ENCODE measurements at regions not wholly inside any gene's neighbourhood (a gene's known extent, or its start where the extent isn't known, plus 50 kb on each side); places are given as distances from the start of the nearest gene placed in this dataset.

GRCh38 chr2:47297767-47298425 lies 71.2 kb upstream of the EPCAM start:
- Histone ChIP-seq H3K4me2 (ENCODE audit: low read length) (no peak overlapping the region), H3K79me2 (replicated peaks; ENCODE audit: insufficient read depth, low read length) (no peaks in the 10 kb centered on the region), H3F3A (ENCODE audit: insufficient read depth, low read length, poor library complexity, severe bottlenecking) (no peaks in the 10 kb centered on the region), H3K4me3 (ENCODE audit: low read length) (no peak overlapping the region), H3K9ac (ENCODE audit: low read length) (no peak overlapping the region), H3K27ac (ENCODE audit: low read length) (no peak overlapping the region), H4K20me1 (ENCODE audit: insufficient read depth) (no peaks in the 10 kb centered on the region), H3K9me3 (ENCODE audit: low read length) (no peaks in the 10 kb centered on the region), H2AFZ (ENCODE audit: low read depth, low read length) (no peak overlapping the region), H3K36me3 (ENCODE audit: insufficient read depth, low read length) (no peaks in the 10 kb centered on the region), H3K9me2 (ENCODE audit: insufficient read depth, low read length) (no peaks in the 10 kb centered on the region), H3K27me3 (ENCODE audit: insufficient read depth, low read depth, low read length) (no peaks in the 10 kb centered on the region)
- TF ChIP-seq EP300 (conservative IDR thresholded peaks at IDR 0.05; ENCODE audit: poor library complexity, severe bottlenecking) (no peak), RAD21 (conservative IDR thresholded peaks at IDR 0.05) (no peak), CTCF (IDR thresholded peaks at IDR 0.05; ENCODE audit: poor library complexity, severe bottlenecking) (no peak), TAF1 (IDR thresholded peaks at IDR 0.05; ENCODE audit: low read depth) (no peak), SMC3 (conservative IDR thresholded peaks at IDR 0.05; ENCODE audit: poor library complexity) (no peak), EZH2 (IDR thresholded peaks at IDR 0.05; ENCODE audit: borderline replicate concordance, insufficient read depth, low read length, poor library complexity, severe bottlenecking) (no peak), MXI1 (conservative IDR thresholded peaks at IDR 0.05; ENCODE audit: poor library complexity, severe bottlenecking) (no peak), POLR2AphosphoS5 (IDR thresholded peaks at IDR 0.05) (no peak), REST (IDR thresholded peaks at IDR 0.05; ENCODE audit: borderline replicate concordance) (no peak)

GRCh38 chr2:47295981-47296635 lies 73.0 kb upstream of the EPCAM start:
- Histone ChIP-seq H3K9ac (ENCODE audit: low read length) (no peak overlapping the region), H3K4me2 (ENCODE audit: low read length) (no peak overlapping the region), H3K36me3 (ENCODE audit: insufficient read depth, low read length) (no peaks in the 10 kb centered on the region), H3K79me2 (replicated peaks; ENCODE audit: insufficient read depth, low read length) (no peaks in the 10 kb centered on the region), H3K4me3 (ENCODE audit: low read length) (no peak overlapping the region), H3K9me2 (ENCODE audit: insufficient read depth, low read length) (no peaks in the 10 kb centered on the region), H3K27me3 (ENCODE audit: insufficient read depth, low read depth, low read length) (no peaks in the 10 kb centered on the region), H3F3A (ENCODE audit: insufficient read depth, low read length, poor library complexity, severe bottlenecking) (no peaks in the 10 kb centered on the region), H3K9me3 (ENCODE audit: low read length) (no peaks in the 10 kb centered on the region), H2AFZ (ENCODE audit: low read depth, low read length) (no peak overlapping the region), H4K20me1 (ENCODE audit: insufficient read depth) (no peaks in the 10 kb centered on the region), H3K27ac (ENCODE audit: low read length) (no peak overlapping the region)
- no peak for TF ChIP-seq REST (IDR thresholded peaks at IDR 0.05; ENCODE audit: borderline replicate concordance)
- no peak for TF ChIP-seq MXI1 (conservative IDR thresholded peaks at IDR 0.05; ENCODE audit: poor library complexity, severe bottlenecking)
- TF ChIP-seq EZH2 (IDR thresholded peaks at IDR 0.05; ENCODE audit: borderline replicate concordance, insufficient read depth, low read length, poor library complexity, severe bottlenecking): no peak
- TF ChIP-seq POLR2AphosphoS5 (IDR thresholded peaks at IDR 0.05): no peak
- TF ChIP-seq SMC3 (conservative IDR thresholded peaks at IDR 0.05; ENCODE audit: poor library complexity): no peak
- TF ChIP-seq CTCF (IDR thresholded peaks at IDR 0.05; ENCODE audit: poor library complexity, severe bottlenecking): no peak
- no peak for TF ChIP-seq EP300 (conservative IDR thresholded peaks at IDR 0.05; ENCODE audit: poor library complexity, severe bottlenecking)
- TF ChIP-seq TAF1 (IDR thresholded peaks at IDR 0.05; ENCODE audit: low read depth): no peak

Measured in neural cell (in vitro differentiated cells).